ENCODE measurements at regions not wholly inside any gene's neighbourhood (a gene's known extent, or its start where the extent isn't known, plus 50 kb on each side); places are given as distances from the start of the nearest gene placed in this dataset.

DNA sequence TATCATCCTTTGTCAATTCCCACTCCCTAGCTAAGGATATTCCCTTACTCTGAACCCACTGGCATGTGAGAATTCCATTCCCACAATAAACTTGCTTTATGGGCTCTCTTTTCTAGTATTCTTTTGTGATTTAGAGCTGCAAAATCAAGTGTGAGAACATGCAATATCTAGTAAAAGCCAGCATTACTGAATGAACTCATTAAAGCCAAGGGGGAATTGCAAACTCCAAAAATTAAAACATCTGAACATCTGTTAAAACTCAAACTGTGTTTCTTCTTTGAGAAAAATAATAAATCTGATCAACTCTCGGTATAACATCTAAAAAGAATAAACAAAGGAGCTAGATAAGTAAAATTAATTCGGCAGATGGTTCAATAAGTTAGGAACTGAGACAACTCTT, 53.1 kb upstream of the MPDZ start:
- no peak for DNase-seq (ENCODE audit: low read depth)

DNA sequence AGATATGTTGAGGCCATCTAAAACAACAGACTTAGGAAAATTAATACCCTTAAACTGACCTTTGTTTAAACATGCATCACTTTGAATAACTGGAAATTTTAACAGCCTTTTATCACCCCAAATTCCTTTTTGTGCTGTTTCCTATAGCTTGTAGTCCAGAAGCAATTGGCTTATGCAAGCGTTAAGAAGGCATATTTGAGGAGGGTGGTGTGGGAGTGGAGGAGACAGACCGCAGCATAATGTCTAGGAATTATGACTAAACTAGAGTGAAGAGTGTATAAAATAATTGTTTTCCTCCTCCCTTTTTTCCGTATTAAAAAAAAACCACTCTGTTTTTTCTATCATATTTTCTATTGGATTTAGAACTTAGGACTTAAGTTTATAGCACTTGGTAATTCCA, 51.8 kb upstream of the MPDZ start:
- DNase-seq (ENCODE audit: low read depth) = no peak

DNA sequence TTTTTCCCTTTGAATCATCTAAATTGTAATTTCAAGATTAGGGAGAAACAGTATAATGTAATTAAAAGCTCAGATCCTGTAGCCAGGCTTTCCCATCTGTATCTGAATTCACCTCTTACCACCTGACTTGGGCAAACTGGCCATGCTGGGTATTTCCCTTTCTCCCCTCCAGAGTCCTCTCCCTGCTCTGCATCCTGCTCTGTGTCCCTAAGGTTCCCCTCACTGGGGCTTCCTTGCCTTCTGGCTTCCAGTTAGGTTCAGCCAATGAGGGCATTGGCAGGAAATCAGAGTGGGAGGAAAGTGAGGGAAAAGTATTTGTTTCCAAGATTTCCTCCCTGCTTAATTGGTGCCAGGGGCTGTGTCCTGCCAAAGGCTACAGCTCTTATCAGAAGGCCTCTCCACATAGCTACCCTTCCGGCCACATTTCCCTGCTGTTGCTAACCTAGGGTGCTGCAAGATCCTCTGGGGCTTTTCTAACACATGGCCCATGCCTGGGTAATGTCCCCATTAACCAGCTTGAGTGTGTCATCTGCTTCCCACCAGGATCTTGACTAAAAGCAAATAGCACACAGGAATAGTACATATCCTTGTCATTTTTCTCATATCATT, 51.0 kb upstream of the MPDZ start:
- DNase-seq (ENCODE audit: low read depth) = no peak
